Loucy (cell line): ENCODE measurements at regions not wholly inside any gene's neighbourhood (a gene's known extent, or its start where the extent isn't known, plus 50 kb on each side); places are given as distances from the start of the nearest gene placed in this dataset.

Experiments used
- H2AFZ ChIP-seq: fragments of 200-600 bp; sonication (generic); 2 replicates; pipeline ENCODE4 v1.6.0; 2016; ENCODE audit warnings: antibody characterized with exemption, mild to moderate bottlenecking, low read length, moderate library complexity
- H3F3A ChIP-seq: fragments of 200-600 bp; 2 replicates; pipeline ENCODE4 v1.6.0; 2016; ENCODE audit warnings: antibody characterized with exemption, low read depth, mild to moderate bottlenecking
- H3K27me3 ChIP-seq: fragments of 200-600 bp; sonication (generic); 2 replicates; pipeline ENCODE4 v1.6.1; 2014; ENCODE audit warnings: low read length, mild to moderate bottlenecking; ENCODE audit not compliant: insufficient read depth, poor library complexity, severe bottlenecking
- H3K36me3 ChIP-seq: fragments of 200-600 bp; sonication (generic); 2 replicates; pipeline ENCODE4 v1.6.1; 2016; ENCODE audit warnings: low read length; ENCODE audit not compliant: insufficient read depth
- H3K4me1 ChIP-seq: fragments of 200-600 bp; sonication (generic); 2 replicates; pipeline ENCODE4 v1.5.1; 2014; ENCODE audit warnings: low read length, mild to moderate bottlenecking; ENCODE audit not compliant: insufficient read depth, poor library complexity, severe bottlenecking
- H3K4me2 ChIP-seq: fragments of 200-600 bp; sonication (generic); 2 replicates; pipeline ENCODE4 v1.6.0; 2014; ENCODE audit warnings: antibody characterized with exemption, low read length, low read depth, mild to moderate bottlenecking; ENCODE audit not compliant: poor library complexity, severe bottlenecking
- H3K4me3 ChIP-seq: fragments of 200-600 bp; sonication (generic); 2 replicates; pipeline ENCODE4 v1.5.1; 2014; ENCODE audit warnings: low read length, mild to moderate bottlenecking, mixed read lengths; ENCODE audit not compliant: poor library complexity, severe bottlenecking
- H3K79me2 ChIP-seq: fragments of 200-600 bp; sonication (generic); 2 replicates; pipeline ENCODE4 v1.6.1; 2014; ENCODE audit warnings: low read length; ENCODE audit not compliant: insufficient read depth
- H3K9ac ChIP-seq: fragments of 200-600 bp; sonication (generic); 2 replicates; pipeline ENCODE4 v1.6.0; 2014; ENCODE audit warnings: mild to moderate bottlenecking, low read depth, low read length, moderate library complexity; ENCODE audit not compliant: poor library complexity, severe bottlenecking
- H3K9me2 ChIP-seq: fragments of 200-600 bp; sonication (generic); replicated peaks from 2 replicates; pipeline ENCODE4 v1.6.1; 2016; ENCODE audit warnings: low read depth, low read length, mixed read lengths
- H3K9me3 ChIP-seq: fragments of 200-600 bp; sonication (generic); 2 replicates; pipeline ENCODE4 v1.6.1; 2014; ENCODE audit warnings: mild to moderate bottlenecking, antibody characterized with exemption, low read length, low read depth; ENCODE audit not compliant: insufficient read depth
- H4K20me1 ChIP-seq: fragments of 200-600 bp; sonication (generic); 2 replicates; pipeline ENCODE4 v1.6.0; 2014; ENCODE audit warnings: antibody characterized with exemption, low read length, mild to moderate bottlenecking; ENCODE audit not compliant: insufficient read depth, poor library complexity, severe bottlenecking
- CTCF ChIP-seq: fragments of 200-600 bp; sonication (generic); conservative IDR thresholded peaks from 2 replicates; pipeline ENCODE4 v1.5.1; 2014; ENCODE audit warnings: mild to moderate bottlenecking, antibody characterized with exemption, low read length
- EZH2phosphoT487 ChIP-seq: fragments of 200-600 bp; IDR thresholded peaks from 2 replicates; pipeline ENCODE4 v1.6.1; 2018; ENCODE audit warnings: antibody characterized with exemption, mild to moderate bottlenecking, moderate library complexity, borderline replicate concordance

DNA sequence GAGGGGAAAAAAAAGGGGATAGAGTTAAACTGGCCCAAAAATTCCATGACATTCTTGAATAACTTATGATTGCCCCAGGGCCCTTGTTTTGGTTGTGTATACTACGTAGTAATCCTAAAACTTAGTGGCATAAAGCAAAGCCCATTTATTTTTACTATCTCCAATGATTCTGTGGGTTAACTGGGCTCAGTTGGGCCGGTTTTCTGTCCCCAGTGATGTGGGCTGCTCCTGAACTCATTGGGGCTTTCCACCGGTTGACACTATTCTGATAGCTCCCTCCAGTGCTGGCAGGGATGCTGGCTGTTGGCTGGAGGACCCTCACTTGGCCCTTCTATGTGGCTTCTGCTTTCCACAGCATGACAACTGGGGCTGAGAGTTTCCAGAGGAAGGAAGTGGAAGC lies 60.0 kb upstream of the TGIF1 start:
- no peak overlapping the region for H3K4me2 ChIP-seq

GRCh38 chr18:3391704-3392466 lies 58.1 kb upstream of the TGIF1 start:
- H3K4me2 ChIP-seq = no peak overlapping the region
- no peaks in the 10 kb centered on the region for H3K4me1 ChIP-seq
- H3K4me3 ChIP-seq = no peak overlapping the region
- H3K36me3 ChIP-seq = no peaks in the 10 kb centered on the region
- no peaks in the 10 kb centered on the region for H3F3A ChIP-seq
- no peak overlapping the region for H3K9ac ChIP-seq
- no peak overlapping the region for H2AFZ ChIP-seq
- H4K20me1 ChIP-seq = no peaks in the 10 kb centered on the region
- TF ChIP-seq EZH2phosphoT487 (no peak), CTCF (no peak)
- no peaks in the 10 kb centered on the region for H3K27me3 ChIP-seq
- H3K79me2 ChIP-seq = no peaks in the 10 kb centered on the region
- no peaks in the 10 kb centered on the region for H3K9me3 ChIP-seq
- no peaks in the 10 kb centered on the region for H3K9me2 ChIP-seq

More for the DNA sequence above, 60.0 kb upstream of the TGIF1 start:
- Histone ChIP-seq H3K9me3 (no peaks in the 10 kb centered on the region), H4K20me1 (no peaks in the 10 kb centered on the region), H2AFZ (no peak overlapping the region), H3K79me2 (no peaks in the 10 kb centered on the region), H3K4me1 (no peaks in the 10 kb centered on the region), H3K36me3 (no peaks in the 10 kb centered on the region), H3K4me3 (no peak overlapping the region), H3K9me2 (no peaks in the 10 kb centered on the region), H3K9ac (no peak overlapping the region), H3F3A (no peaks in the 10 kb centered on the region), H3K27me3 (no peaks in the 10 kb centered on the region)
- TF ChIP-seq CTCF (no peak), EZH2phosphoT487 (no peak)

- Histone ChIP-seq H3K36me3 (no peaks in the 10 kb centered on the region), H3K4me3 (no peak overlapping the region)
- TF ChIP-seq EZH2phosphoT487 = no peak
- no peak for TF ChIP-seq CTCF
Measured at GRCh38 chr18:3392467-3392855, 57.5 kb upstream of the TGIF1 start.

More at GRCh38 chr18:3392467-3392855, 57.5 kb upstream of the TGIF1 start:
- Histone ChIP-seq H3K27me3 (no peaks in the 10 kb centered on the region), H3K9ac (no peak overlapping the region), H3K9me2 (no peaks in the 10 kb centered on the region), H3K79me2 (no peaks in the 10 kb centered on the region), H4K20me1 (no peaks in the 10 kb centered on the region), H3K4me1 (no peaks in the 10 kb centered on the region), H3K4me2 (no peak overlapping the region), H2AFZ (no peak overlapping the region), H3K9me3 (no peaks in the 10 kb centered on the region), H3F3A (no peaks in the 10 kb centered on the region)
